Activated gamma-delta T cell (primary cell): ENCODE measurements at regions not wholly inside any gene's neighbourhood (a gene's known extent, or its start where the extent isn't known, plus 50 kb on each side); places are given as distances from the start of the nearest gene placed in this dataset.

Experiments
- DNase-seq: peaks from one replicate; lab custom pipeline; 2025; lab: John Stamatoyannopoulos, UW

DNA sequence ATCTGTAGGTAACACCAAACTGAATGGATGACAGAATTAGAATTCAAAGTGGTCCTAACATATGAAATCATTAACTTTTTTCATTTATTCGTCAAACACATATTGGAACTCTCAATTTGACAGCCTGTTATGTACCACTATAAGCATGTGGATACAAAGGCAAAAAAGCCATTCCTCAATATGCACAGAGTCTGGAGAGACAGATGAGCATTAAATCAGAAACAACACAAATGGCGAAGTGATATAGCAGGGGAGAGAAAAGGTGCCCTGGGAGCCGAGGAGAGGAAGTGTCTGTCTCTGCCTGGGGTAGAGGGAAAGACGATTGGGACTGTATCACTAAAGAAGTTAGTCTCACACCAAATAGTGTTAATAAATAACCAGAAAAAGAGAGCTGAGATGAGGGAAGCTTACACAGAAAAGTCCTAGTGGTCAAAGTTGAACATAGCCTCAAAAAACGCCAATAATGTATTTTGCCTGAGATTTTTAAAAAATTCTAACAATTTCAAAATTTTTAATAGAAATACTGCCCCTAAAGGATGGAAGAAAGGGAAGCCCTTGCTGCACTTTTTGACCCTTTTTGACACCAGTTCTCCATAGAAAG lies 417.5 kb downstream of the TUSC7 start:
- DNase-seq: no peak

GRCh38 chr3:117128133-117128532 lies 418.6 kb downstream of the TUSC7 start:
- DNase-seq: no peak

GRCh38 chr3:117128872-117129271 lies 419.3 kb downstream of the TUSC7 start:
- DNase-seq: no peak

GRCh38 chr3:117129516-117129915 lies 419.9 kb downstream of the TUSC7 start:
- DNase-seq: no peak

DNA sequence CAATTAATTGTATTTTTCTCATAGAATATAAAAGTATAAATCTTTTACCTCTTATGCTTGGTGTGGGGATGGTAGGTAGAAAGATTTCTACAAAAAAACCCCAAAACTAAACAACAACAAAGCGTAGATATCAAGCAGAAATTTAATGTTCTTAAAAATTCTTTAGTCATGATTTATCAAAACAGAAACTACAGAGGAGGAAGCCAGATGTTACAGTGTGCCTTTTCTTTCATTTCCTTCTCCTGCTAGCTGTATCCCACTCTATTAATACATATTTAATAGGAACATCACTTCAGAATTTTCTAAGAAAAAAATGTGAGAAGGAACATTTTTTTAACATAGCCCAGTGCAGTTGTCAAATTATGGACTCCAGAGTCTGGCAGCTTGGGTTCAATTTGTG lies 420.6 kb downstream of the TUSC7 start:
- DNase-seq: no peak

GRCh38 chr3:117131259-117131658 lies 421.7 kb downstream of the TUSC7 start:
- no peak for DNase-seq

GRCh38 chr3:117133066-117133465 lies 423.5 kb downstream of the TUSC7 start:
- no peak for DNase-seq

GRCh38 chr3:117135207-117135606 lies 425.6 kb downstream of the TUSC7 start:
- DNase-seq: no peak

DNA sequence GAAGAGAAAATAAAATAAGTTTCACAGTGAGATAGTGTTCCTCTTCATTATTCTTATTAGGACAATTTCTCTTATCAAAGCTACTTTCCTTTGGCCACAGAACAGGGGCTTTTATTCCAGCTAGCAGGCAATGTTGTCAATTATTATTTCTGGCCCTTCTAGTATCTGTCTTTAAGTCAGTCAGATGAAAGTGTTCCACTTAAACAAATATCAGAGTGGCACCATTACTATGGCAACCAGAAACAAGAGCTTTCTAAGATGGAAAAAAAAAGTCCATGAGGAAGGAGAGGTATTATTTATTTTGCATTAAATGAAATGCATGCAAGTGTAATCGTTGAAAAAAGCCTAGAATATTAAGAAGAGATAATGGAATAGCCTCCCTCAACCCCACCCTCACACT lies 426.4 kb downstream of the TUSC7 start:
- DNase-seq: no peak

- no peak for DNase-seq
Measured at GRCh38 chr3:117137065-117137464, 427.5 kb downstream of the TUSC7 start.

DNA sequence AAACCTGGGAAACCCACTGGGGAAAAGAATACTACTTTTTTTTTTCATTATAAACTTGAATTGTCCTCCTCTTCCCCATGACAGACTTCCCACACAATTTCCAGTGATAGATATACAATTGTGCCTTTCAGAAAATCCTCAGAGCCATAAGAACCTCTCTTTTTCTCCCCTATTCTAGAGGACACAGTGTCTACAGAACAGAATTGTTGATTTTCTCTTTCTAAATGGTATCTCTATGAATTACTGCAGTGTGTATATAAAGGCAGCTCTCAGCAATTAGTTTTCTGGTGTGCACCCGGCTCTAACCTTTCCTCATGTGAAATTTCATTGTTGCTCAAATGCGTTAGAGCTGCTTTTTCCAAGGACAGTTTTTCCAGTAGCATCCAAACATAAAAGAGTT lies 430.1 kb downstream of the TUSC7 start:
- no peak for DNase-seq

DNA sequence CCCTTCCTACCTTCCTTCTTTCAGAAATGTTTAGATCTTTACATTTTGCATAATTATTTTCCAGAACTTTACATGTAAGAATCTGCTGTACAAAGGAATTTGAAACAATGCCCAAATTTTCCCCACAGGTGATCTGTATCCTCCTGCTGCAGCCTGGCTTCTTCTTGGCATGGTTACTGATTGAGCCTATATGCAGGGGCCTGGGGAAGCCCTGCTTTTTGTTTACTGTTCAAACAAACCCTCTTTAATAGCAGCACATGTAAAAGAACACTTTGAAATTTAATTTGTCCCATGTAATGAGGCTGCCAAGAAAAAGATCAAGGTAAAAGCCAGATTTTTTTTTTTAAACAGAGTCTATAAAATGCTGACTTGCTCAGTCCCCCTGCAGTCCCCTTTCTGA lies 432.2 kb downstream of the TUSC7 start:
- DNase-seq: no peak

GRCh38 chr3:117144853-117145252 lies 435.3 kb downstream of the TUSC7 start:
- no peak for DNase-seq

DNA sequence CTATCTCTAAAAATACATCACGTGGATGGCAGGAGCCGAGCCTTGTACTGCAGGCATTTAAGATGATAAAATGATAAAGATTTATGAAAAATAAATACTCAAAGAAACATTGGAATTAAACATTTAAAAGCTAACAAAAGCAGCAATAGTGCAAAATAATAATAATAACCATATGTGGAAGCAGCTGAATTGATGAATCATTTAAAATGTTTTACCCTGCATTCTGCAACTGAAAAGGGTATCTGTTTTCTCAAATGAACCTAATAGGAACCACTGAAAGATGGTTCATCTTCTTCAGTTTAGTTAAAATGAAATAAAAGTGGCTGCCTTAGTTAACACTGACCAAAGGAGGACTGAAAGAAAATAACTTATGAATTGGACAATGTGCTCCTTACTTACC lies 436.1 kb downstream of the TUSC7 start:
- DNase-seq: no peak

DNA sequence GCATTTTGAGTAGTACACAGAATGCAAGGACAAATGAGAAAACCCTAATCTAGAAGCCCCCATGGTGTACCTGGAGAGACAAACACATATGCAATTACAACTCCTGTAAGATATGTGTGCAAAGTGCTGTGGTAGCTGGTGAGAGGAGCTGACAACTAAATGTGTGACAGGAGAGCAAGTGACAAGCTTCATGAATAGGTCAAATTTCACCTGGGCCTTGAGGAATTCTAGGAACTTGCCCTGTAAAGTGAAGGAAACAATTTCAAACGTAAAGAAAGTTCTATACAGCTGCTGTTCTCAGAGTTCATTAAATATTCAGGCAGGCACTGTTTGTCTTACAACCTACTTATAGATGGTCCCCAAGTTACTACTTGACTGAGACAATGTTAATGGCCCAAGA lies 437.0 kb downstream of the TUSC7 start:
- no peak for DNase-seq

DNA sequence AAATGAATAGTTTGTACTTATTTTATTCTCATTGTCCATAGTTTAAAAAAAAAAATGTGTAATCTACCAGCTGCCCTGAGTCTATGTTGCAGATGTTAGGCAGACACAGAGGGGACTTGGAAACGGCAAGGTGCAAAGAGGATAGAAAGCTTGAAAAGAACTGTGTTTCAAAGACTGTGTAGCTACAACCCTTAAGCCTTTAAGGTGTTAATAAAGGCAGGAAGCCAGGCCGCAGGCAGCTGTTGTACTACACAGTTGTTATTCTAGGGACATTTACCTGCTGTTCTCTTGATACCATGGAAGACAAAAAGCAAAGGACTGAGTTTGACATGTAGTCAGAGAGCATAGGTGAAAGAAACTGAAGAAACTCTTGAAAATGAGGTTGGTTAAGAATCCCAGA lies 440.0 kb downstream of the TUSC7 start:
- no peak for DNase-seq

GRCh38 chr3:117150628-117151027 lies 441.0 kb downstream of the TUSC7 start:
- DNase-seq: no peak

- no peak for DNase-seq
Measured at GRCh38 chr3:117160176-117160575, 450.6 kb downstream of the TUSC7 start.

- no peak for DNase-seq
Measured at GRCh38 chr3:117161816-117162215, 452.2 kb downstream of the TUSC7 start.

DNA sequence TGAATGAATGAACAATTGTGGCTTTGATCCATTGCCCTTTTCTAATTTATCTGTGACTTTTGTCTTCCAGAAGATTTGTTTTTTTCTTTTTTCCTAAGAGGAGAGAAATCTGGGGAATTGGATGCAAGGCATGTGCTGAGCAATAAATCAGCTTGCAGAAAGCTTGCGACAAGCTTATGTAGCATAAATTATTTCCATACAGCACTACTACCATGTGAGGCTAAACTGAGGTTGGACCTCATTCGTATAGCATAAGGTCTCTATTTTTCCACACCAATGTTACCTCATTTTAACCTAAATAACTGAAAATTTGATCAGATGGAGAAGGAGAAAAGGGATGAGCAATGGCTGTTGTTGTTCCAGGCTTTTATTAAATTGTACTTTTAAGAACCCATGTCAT lies 455.6 kb downstream of the TUSC7 start:
- DNase-seq: no peak

DNA sequence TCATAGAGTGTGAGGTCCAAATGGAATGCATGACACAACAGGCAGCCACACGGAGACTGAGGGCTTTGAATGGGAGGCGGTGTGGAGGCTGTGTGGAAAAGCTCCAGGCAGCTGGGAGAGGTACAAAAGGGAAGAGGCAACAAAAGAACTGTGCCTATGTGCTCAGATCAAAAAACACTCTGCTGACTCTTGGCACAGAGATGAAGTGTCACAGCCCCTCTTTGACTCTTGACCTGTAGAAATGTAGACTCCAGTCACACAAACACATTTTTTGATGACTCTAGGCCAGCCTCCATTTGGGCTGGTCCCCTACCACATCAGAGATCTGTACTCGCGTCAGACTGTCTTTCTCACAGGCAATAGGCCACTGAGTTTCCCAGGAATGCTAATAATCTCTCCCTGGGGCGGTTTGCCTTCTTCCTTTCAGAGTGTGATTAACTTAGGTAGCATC lies 456.0 kb downstream of the TUSC7 start:
- DNase-seq: no peak

DNA sequence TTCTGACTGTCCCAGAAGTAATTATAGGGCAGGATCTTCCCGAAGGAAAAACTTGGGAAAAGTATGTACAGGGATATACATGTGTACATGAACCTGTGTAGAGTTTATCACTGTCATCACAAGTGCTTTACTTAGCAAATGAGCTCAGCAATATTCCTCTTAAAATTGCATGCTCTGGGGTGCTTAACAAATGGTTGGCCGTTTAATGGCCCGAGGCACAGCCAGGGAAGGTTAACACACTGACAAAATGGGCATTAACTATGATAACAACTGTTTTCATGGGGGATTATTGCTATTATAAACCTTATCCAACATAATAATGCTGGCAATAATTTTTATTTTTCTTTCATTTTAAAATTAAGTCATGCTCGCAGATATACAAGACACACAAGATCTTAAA lies 459.3 kb downstream of the TUSC7 start:
- no peak for DNase-seq

DNA sequence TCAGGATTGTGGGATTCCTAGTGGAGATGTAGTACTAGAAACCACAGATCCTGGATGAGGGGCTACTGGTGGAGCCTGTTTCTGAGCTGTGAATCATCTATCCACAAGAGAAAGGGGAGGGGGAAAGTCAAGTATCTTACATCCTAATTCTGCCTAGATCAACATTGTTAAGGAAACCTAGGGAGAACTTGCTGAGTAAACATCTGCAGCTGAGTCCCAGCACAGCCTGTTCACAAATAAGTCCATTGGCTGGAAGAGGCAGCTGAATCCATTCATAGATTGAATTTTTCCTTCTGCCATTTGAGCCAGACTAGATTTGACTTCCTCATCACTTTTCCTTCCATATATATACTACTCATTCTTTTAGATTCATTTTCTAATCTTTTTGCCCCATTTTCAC lies 460.5 kb downstream of the TUSC7 start:
- DNase-seq: no peak

DNA sequence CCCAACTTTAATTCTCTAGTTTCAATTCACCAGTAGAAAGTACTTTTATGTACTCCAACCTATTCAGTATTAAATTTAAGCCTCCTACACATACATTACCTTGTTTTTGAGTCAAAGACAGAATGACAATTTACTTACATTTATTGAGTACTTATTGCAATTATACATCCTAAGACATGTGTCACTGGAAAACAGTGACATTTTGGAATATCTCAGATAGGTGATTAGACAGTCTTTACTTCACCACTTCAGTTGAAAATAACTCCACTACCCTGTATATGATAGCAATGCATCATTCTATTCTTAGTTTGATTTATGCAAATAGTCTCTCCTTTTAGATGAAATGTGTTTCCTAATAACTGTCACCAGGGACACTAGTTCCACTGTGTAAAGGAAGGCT lies 461.5 kb downstream of the TUSC7 start:
- DNase-seq: no peak

- DNase-seq: no peak
Measured at GRCh38 chr3:117172426-117172825, 462.8 kb downstream of the TUSC7 start.
